ENCODE measurements at regions not wholly inside any gene's neighbourhood (a gene's known extent, or its start where the extent isn't known, plus 50 kb on each side); places are given as distances from the start of the nearest gene placed in this dataset.
A peak's percentile ranks its signal among the peaks of the same experiment; 100 is the strongest.

DNA sequence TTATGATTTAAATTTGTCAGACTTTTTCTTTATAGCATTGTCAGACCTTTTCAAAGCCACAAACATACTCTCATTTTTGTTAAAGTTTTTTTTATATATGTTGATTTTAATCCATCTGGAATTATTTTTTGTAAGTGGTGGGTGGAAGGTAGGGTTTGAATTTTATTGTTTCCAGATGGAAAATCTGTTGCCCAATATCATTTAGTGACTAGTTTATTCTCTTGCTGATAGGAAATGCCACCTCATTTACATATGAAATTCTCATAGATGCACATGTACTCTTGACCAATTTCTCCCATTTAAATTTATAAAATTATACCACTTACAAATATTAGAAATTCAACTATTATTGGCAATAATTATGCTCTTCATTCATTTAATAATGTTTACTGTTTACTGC lies 52.1 kb upstream of the PLCB1 start:
- Mint-ChIP-seq H3K27me3 (peaks cover 6% of the 10 kb centered on the region), H3K4me3 (no peak overlapping the region), H3K27ac (no peak overlapping the region), H3K9me3 (peaks cover 6% of the 10 kb centered on the region), H3K36me3 (no peaks in the 10 kb centered on the region), H3K4me1 (ENCODE audit: unreplicated experiment) (peaks cover 3% of the 10 kb centered on the region)
- DNase-seq (ENCODE audit: extremely low spot score, unreplicated experiment): no peak
- TF ChIP-seq, protein P1, sequence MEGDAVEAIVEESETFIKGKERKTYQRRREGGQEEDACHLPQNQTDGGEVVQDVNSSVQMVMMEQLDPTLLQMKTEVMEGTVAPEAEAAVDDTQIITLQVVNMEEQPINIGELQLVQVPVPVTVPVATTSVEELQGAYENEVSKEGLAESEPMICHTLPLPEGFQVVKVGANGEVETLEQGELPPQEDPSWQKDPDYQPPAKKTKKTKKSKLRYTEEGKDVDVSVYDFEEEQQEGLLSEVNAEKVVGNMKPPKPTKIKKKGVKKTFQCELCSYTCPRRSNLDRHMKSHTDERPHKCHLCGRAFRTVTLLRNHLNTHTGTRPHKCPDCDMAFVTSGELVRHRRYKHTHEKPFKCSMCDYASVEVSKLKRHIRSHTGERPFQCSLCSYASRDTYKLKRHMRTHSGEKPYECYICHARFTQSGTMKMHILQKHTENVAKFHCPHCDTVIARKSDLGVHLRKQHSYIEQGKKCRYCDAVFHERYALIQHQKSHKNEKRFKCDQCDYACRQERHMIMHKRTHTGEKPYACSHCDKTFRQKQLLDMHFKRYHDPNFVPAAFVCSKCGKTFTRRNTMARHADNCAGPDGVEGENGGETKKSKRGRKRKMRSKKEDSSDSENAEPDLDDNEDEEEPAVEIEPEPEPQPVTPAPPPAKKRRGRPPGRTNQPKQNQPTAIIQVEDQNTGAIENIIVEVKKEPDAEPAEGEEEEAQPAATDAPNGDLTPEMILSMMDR (conservative IDR thresholded peaks at IDR 0.05): no peak

DNA sequence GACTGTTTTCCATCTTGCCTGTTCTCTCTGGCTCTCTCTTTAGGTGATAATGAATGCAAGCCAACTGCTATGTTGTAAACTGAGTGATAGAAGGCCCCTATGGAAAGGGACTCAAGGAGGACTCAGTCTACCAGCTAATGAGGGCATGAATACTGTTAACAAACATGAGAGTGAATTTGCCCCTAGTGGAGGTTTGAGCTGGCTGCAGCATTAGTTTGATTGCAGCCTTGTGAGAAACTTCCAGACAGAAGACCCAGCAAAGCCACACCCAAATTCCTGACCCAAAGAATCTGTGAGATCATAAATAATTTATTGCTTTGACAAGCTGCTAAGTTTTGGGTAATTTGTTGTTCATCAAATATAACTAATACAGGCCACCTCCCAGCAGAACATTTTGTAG lies 50.0 kb upstream of the PLCB1 start:
- no peak for DNase-seq (ENCODE audit: extremely low spot score, unreplicated experiment)
- peaks cover 6% of the 10 kb centered on the region for H3K9me3 Mint-ChIP-seq
- H3K4me1 Mint-ChIP-seq (ENCODE audit: unreplicated experiment): peaks cover 3% of the 10 kb centered on the region

More for the DNA sequence above, 50.0 kb upstream of the PLCB1 start:
- Mint-ChIP-seq H3K36me3 (no peaks in the 10 kb centered on the region), H3K27ac (no peak overlapping the region), H3K4me3 (no peak overlapping the region), H3K27me3 (peaks cover 6% of the 10 kb centered on the region)
- TF ChIP-seq, protein P1 (conservative IDR thresholded peaks at IDR 0.05): peak; percentile 62

All from type B pancreatic cell (in vitro differentiated cells).